GM23338 (cell line): ENCODE measurements at regions not wholly inside any gene's neighbourhood (a gene's known extent, or its start where the extent isn't known, plus 50 kb on each side); places are given as distances from the start of the nearest gene placed in this dataset.

Experiments used
- ATAC-seq: fragments of 200-7000 bp; cut with Tn5 transposase; 3 replicates; pipeline ENCODE4 v1.9.1; 2020
- DNase-seq: peaks from one replicate; pipeline ENCODE4 v3.0.0-alpha.2; 2015; ENCODE audit warnings: low spot score
- H2AFZ ChIP-seq: fragments of 200-600 bp; sonication (generic); 2 replicates; pipeline ENCODE4 v1.8.0; 2016; ENCODE audit warnings: antibody characterized with exemption, mild to moderate bottlenecking, moderate library complexity
- H3F3A ChIP-seq: fragments of 200-600 bp; sonication (generic); replicated peaks from 2 replicates; pipeline ENCODE4 v1.8.0; 2017; ENCODE audit warnings: antibody characterized with exemption, mixed run types, low read depth
- H3K27ac ChIP-seq: fragments of 200-600 bp; sonication (generic); 2 replicates; pipeline ENCODE4 v1.6.1; 2016; ENCODE audit warnings: low read depth
- H3K27me3 ChIP-seq: fragments of 200-600 bp; sonication (generic); 2 replicates; pipeline ENCODE4 v1.8.0; 2016; ENCODE audit warnings: mild to moderate bottlenecking, mixed run types, moderate library complexity; ENCODE audit not compliant: insufficient read depth
- H3K36me3 ChIP-seq: fragments of 200-600 bp; sonication (generic); 2 replicates; pipeline ENCODE4 v1.8.0; 2016; ENCODE audit warnings: mild to moderate bottlenecking; ENCODE audit not compliant: insufficient read depth
- H3K4me1 ChIP-seq: fragments of 200-600 bp; sonication (generic); 2 replicates; pipeline ENCODE4 v1.8.0; 2016; ENCODE audit warnings: mild to moderate bottlenecking, moderate library complexity; ENCODE audit not compliant: insufficient read depth
- H3K4me2 ChIP-seq: fragments of 200-600 bp; sonication (generic); 2 replicates; pipeline ENCODE4 v1.7.1; 2017; ENCODE audit warnings: mixed run types
- H3K4me3 ChIP-seq: fragments of 200-600 bp; sonication (generic); 2 replicates; pipeline ENCODE4 v1.6.1; 2016; ENCODE audit warnings: mixed run types
- H3K79me2 ChIP-seq: fragments of 200-600 bp; sonication (generic); replicated peaks from 2 replicates; pipeline ENCODE4 v1.8.0; 2017; ENCODE audit warnings: mild to moderate bottlenecking; ENCODE audit not compliant: insufficient read depth
- H3K9me2 ChIP-seq: fragments of 200-600 bp; sonication (generic); 2 replicates; pipeline ENCODE4 v1.8.0; 2017; ENCODE audit not compliant: insufficient read depth
- H4K20me1 ChIP-seq: fragments of 200-600 bp; sonication (generic); replicated peaks from 2 replicates; pipeline ENCODE4 v1.8.0; 2017; ENCODE audit warnings: mild to moderate bottlenecking; ENCODE audit not compliant: insufficient read depth
- H3K27ac Mint-ChIP-seq: 2 replicates; pipeline ENCODE4 v1.8.0; 2020; ENCODE audit warnings: inconsistent platforms, mild to moderate bottlenecking, moderate library complexity, mixed read lengths
- H3K27me3 Mint-ChIP-seq: 3 replicates; pipeline ENCODE4 v1.8.0; 2022; ENCODE audit warnings: low read depth, mild to moderate bottlenecking, moderate library complexity, mixed read lengths, inconsistent platforms; ENCODE audit not compliant: insufficient read depth, poor library complexity
- H3K36me3 Mint-ChIP-seq: 3 replicates; pipeline ENCODE4 v1.8.0; 2021; ENCODE audit warnings: low read depth, mild to moderate bottlenecking, inconsistent platforms, moderate library complexity, mixed read lengths
- H3K4me1 Mint-ChIP-seq: 3 replicates; pipeline ENCODE4 v1.8.0; 2020; ENCODE audit warnings: mild to moderate bottlenecking, inconsistent platforms, mixed read lengths
- H3K4me3 Mint-ChIP-seq: 3 replicates; pipeline ENCODE4 v1.8.0; 2021; ENCODE audit warnings: moderate library complexity, mild to moderate bottlenecking, inconsistent platforms, mixed read lengths
- H3K9me3 Mint-ChIP-seq: 3 replicates; pipeline ENCODE4 v1.8.0; 2020; ENCODE audit warnings: moderate library complexity, mild to moderate bottlenecking, inconsistent platforms, mixed read lengths
- CREB1 ChIP-seq: fragments of 250-450 bp; sonication (Bioruptor Pico); IDR thresholded peaks from 2 replicates; pipeline ENCODE4 v1.5.0; 2020; ENCODE audit warnings: low read depth, mild to moderate bottlenecking, moderate library complexity
- CTCF ChIP-seq, 2 experiments: fragments of 200-600 bp in 1 of 2; sonication (generic) in 1 of 2; conservative IDR thresholded peaks; 2 replicates each; pipeline versions ENCODE4 v1.5.1 to v1.6.1; 2016 to 2017; ENCODE audit warnings: antibody characterized with exemption in 2 of 2, low read depth in 2 of 2, mild to moderate bottlenecking in 2 of 2, moderate library complexity in 1 of 2
- ETS1 ChIP-seq: IDR thresholded peaks from 2 replicates; pipeline ENCODE4 v1.6.1; 2016; ENCODE audit warnings: antibody characterized with exemption
- EZH2 ChIP-seq: fragments of 200-600 bp; sonication (generic); IDR thresholded peaks from one replicate; pipeline ENCODE4 v1.8.0; 2017; ENCODE audit warnings: antibody characterized with exemption, mild to moderate bottlenecking, low read depth; ENCODE audit not compliant: unreplicated experiment
- EZH2phosphoT487 ChIP-seq: fragments of 200-600 bp; sonication (generic); IDR thresholded peaks from one replicate; pipeline ENCODE4 v1.8.1; 2018; ENCODE audit warnings: antibody characterized with exemption; ENCODE audit not compliant: unreplicated experiment
- JUNB ChIP-seq: IDR thresholded peaks from one replicate; pipeline ENCODE4 v1.6.1; 2016; ENCODE audit warnings: antibody characterized with exemption; ENCODE audit not compliant: unreplicated experiment
- NANOG ChIP-seq: IDR thresholded peaks from 2 replicates; pipeline ENCODE4 v1.6.1; 2016; ENCODE audit warnings: antibody characterized with exemption, borderline replicate concordance
- POLR2AphosphoS5 ChIP-seq: IDR thresholded peaks from 2 replicates; pipeline ENCODE4 v1.6.1; 2016; ENCODE audit warnings: antibody characterized with exemption, low read depth
- REST ChIP-seq: IDR thresholded peaks from one replicate; pipeline ENCODE4 v1.6.1; 2018; ENCODE audit warnings: antibody characterized with exemption; ENCODE audit not compliant: unreplicated experiment
- STAT1 ChIP-seq: IDR thresholded peaks from one replicate; pipeline ENCODE4 v1.6.1; 2016; ENCODE audit warnings: antibody characterized with exemption; ENCODE audit not compliant: unreplicated experiment
- ZNF331 ChIP-seq: fragments of 250-450 bp; sonication (Bioruptor Pico); IDR thresholded peaks from 2 replicates; pipeline ENCODE4 v1.5.0; 2020; ENCODE audit warnings: low read depth, mild to moderate bottlenecking, moderate library complexity
- ZNF462 ChIP-seq: fragments of 250-450 bp; sonication (Bioruptor Pico); IDR thresholded peaks from 2 replicates; pipeline ENCODE4 v1.5.0; 2020; ENCODE audit warnings: mild to moderate bottlenecking, moderate library complexity

GRCh38 chr3:8405144-8405543 lies 96.5 kb upstream of the LMCD1 start (continued):
- TF ChIP-seq REST (no peak), CREB1 (CRISPR knock-in tag) (no peak), CTCF (conservative IDR thresholded peaks at IDR 0.05; ENCODE audit: low read depth in 2 of 2) (no peak), STAT1 (no peak), EZH2 (no peak), ETS1 (no peak), POLR2AphosphoS5 (no peak), NANOG (no peak), JUNB (no peak)

GRCh38 chr3:8406479-8406878 lies 95.1 kb upstream of the LMCD1 start:
- peaks cover 8% of the 10 kb centered on the region for H3K36me3 Mint-ChIP-seq
- no peaks in the 10 kb centered on the region for H3K4me1 ChIP-seq
- H3F3A ChIP-seq, result no peaks in the 10 kb centered on the region
- H3K79me2 ChIP-seq, result no peaks in the 10 kb centered on the region
- H3K27me3 Mint-ChIP-seq, result peaks cover 3% of the 10 kb centered on the region
- no peaks in the 10 kb centered on the region for H3K4me1 Mint-ChIP-seq
- no peaks in the 10 kb centered on the region for H4K20me1 ChIP-seq
- H3K9me3 Mint-ChIP-seq, result peaks cover 25% of the 10 kb centered on the region
- no peak overlapping the region for H3K27ac Mint-ChIP-seq
- DNase-seq, result no peak
- no peak overlapping the region for H3K27ac ChIP-seq
- no peak overlapping the region for H3K4me3 ChIP-seq
- peaks cover 8% of the 10 kb centered on the region; the same call in 1 of the 2 replicates for H3K36me3 ChIP-seq
- H2AFZ ChIP-seq, result no peak overlapping the region
- no peak overlapping the region for H3K4me2 ChIP-seq
- H3K4me3 Mint-ChIP-seq, result no peak overlapping the region
- no peaks in the 10 kb centered on the region for H3K9me2 ChIP-seq
- ATAC-seq, result no peak
- no peaks in the 10 kb centered on the region for H3K27me3 ChIP-seq
- TF ChIP-seq STAT1 (no peak), EZH2phosphoT487 (no peak), NANOG (no peak), ZNF462 (CRISPR knock-in tag) (no peak), EZH2 (no peak), ZNF331 (CRISPR knock-in tag) (no peak), JUNB (no peak), CREB1 (CRISPR knock-in tag) (no peak)
